ENCODE measurements at regions not wholly inside any gene's neighbourhood (a gene's known extent, or its start where the extent isn't known, plus 50 kb on each side); places are given as distances from the start of the nearest gene placed in this dataset.

GRCh38 chr20:39395478-39396291 lies 433.5 kb downstream of the DHX35 start:
- DNase-seq (ENCODE audit: low read depth in 1 of 2, low spot score in 2 of 2) = no peak
- no peaks in the 10 kb centered on the region for H3K4me1 ChIP-seq (replicated peaks)

GRCh38 chr20:39394461-39394860 lies 432.3 kb downstream of the DHX35 start:
- H3K9me3 ChIP-seq (replicated peaks) = no peaks in the 10 kb centered on the region
- no peak overlapping the region for H3K4me3 ChIP-seq
- no peaks in the 10 kb centered on the region for H3K36me3 ChIP-seq
- no peak overlapping the region for H3K27ac ChIP-seq
- no peaks in the 10 kb centered on the region for H3K27me3 ChIP-seq (replicated peaks)
- H3K4me1 ChIP-seq (replicated peaks) = no peaks in the 10 kb centered on the region
- DNase-seq (ENCODE audit: low read depth in 1 of 2, low spot score in 2 of 2) = no peak

More at GRCh38 chr20:39395478-39396291, 433.5 kb downstream of the DHX35 start:
- H3K36me3 ChIP-seq = no peaks in the 10 kb centered on the region
- no peaks in the 10 kb centered on the region for H3K27me3 ChIP-seq (replicated peaks)
- H3K27ac ChIP-seq = no peak overlapping the region
- no peak overlapping the region for H3K4me3 ChIP-seq
- H3K9me3 ChIP-seq (replicated peaks) = no peaks in the 10 kb centered on the region

GRCh38 chr20:39390186-39390585 lies 428.0 kb downstream of the DHX35 start:
- Histone ChIP-seq H3K9me3 (replicated peaks) (no peaks in the 10 kb centered on the region), H3K36me3 (no peaks in the 10 kb centered on the region), H3K27me3 (replicated peaks) (no peaks in the 10 kb centered on the region), H3K4me3 (no peak overlapping the region), H3K4me1 (replicated peaks) (no peaks in the 10 kb centered on the region), H3K27ac (no peak overlapping the region)
- DNase-seq (ENCODE audit: low read depth in 1 of 2, low spot score in 2 of 2) = no peak

GRCh38 chr20:39381595-39381994 lies 419.5 kb downstream of the DHX35 start:
- DNase-seq (ENCODE audit: low read depth in 1 of 2, low spot score in 2 of 2) = no peak
- no peak overlapping the region for H3K27ac ChIP-seq
- no peak overlapping the region for H3K4me3 ChIP-seq
- no peaks in the 10 kb centered on the region for H3K36me3 ChIP-seq
- no peaks in the 10 kb centered on the region for H3K9me3 ChIP-seq (replicated peaks)
- H3K27me3 ChIP-seq (replicated peaks) = no peaks in the 10 kb centered on the region
- H3K4me1 ChIP-seq (replicated peaks) = no peaks in the 10 kb centered on the region

GRCh38 chr20:39378776-39379175 lies 416.6 kb downstream of the DHX35 start:
- DNase-seq (ENCODE audit: low read depth in 1 of 2, low spot score in 2 of 2) = no peak
- Histone ChIP-seq H3K4me1 (replicated peaks) (no peaks in the 10 kb centered on the region), H3K4me3 (no peak overlapping the region), H3K27ac (no peak overlapping the region), H3K9me3 (replicated peaks) (no peaks in the 10 kb centered on the region), H3K27me3 (replicated peaks) (no peaks in the 10 kb centered on the region), H3K36me3 (no peaks in the 10 kb centered on the region)

- no peaks in the 10 kb centered on the region for H3K36me3 ChIP-seq
- H3K27me3 ChIP-seq (replicated peaks) = no peaks in the 10 kb centered on the region
- no peaks in the 10 kb centered on the region for H3K9me3 ChIP-seq (replicated peaks)
- no peak overlapping the region for H3K27ac ChIP-seq
- H3K4me3 ChIP-seq = no peak overlapping the region
- H3K4me1 ChIP-seq (replicated peaks) = no peaks in the 10 kb centered on the region
- no peak for DNase-seq (ENCODE audit: low read depth in 1 of 2, low spot score in 2 of 2)
Measured at GRCh38 chr20:39376788-39377187, 414.6 kb downstream of the DHX35 start.

- H3K27ac ChIP-seq = no peak overlapping the region
- no peaks in the 10 kb centered on the region for H3K27me3 ChIP-seq (replicated peaks)
- H3K4me3 ChIP-seq = no peak overlapping the region
- DNase-seq (ENCODE audit: low read depth in 1 of 2, low spot score in 2 of 2) = no peak
- H3K9me3 ChIP-seq (replicated peaks) = no peaks in the 10 kb centered on the region; the same call in 1 of the 2 replicates
- H3K4me1 ChIP-seq (replicated peaks) = no peaks in the 10 kb centered on the region
- H3K36me3 ChIP-seq = no peaks in the 10 kb centered on the region
Measured at GRCh38 chr20:39364320-39364719, 402.2 kb downstream of the DHX35 start.

GRCh38 chr20:39359981-39360620 lies 398.0 kb downstream of the DHX35 start:
- no peak for DNase-seq (ENCODE audit: low read depth in 1 of 2, low spot score in 2 of 2)
- H3K36me3 ChIP-seq = no peaks in the 10 kb centered on the region
- H3K9me3 ChIP-seq (replicated peaks) = no peaks in the 10 kb centered on the region; the same call in 1 of the 2 replicates
- H3K4me1 ChIP-seq (replicated peaks) = no peaks in the 10 kb centered on the region
- no peak overlapping the region for H3K27ac ChIP-seq
- no peaks in the 10 kb centered on the region for H3K27me3 ChIP-seq (replicated peaks)
- no peak overlapping the region for H3K4me3 ChIP-seq

GRCh38 chr20:39358052-39358451 lies 395.9 kb downstream of the DHX35 start:
- H3K27me3 ChIP-seq (replicated peaks) = no peaks in the 10 kb centered on the region
- no peak for DNase-seq (ENCODE audit: low read depth in 1 of 2, low spot score in 2 of 2)
- H3K36me3 ChIP-seq = no peaks in the 10 kb centered on the region

GRCh38 chr20:39356908-39357307 lies 394.8 kb downstream of the DHX35 start:
- Histone ChIP-seq H3K9me3 (replicated peaks) (no peaks in the 10 kb centered on the region; the same call in 1 of the 2 replicates), H3K27ac (no peak overlapping the region), H3K36me3 (no peaks in the 10 kb centered on the region), H3K27me3 (replicated peaks) (no peaks in the 10 kb centered on the region), H3K4me1 (replicated peaks) (no peaks in the 10 kb centered on the region), H3K4me3 (no peak overlapping the region)
- no peak for DNase-seq (ENCODE audit: low read depth in 1 of 2, low spot score in 2 of 2)

More at GRCh38 chr20:39358052-39358451, 395.9 kb downstream of the DHX35 start:
- H3K4me1 ChIP-seq (replicated peaks) = no peaks in the 10 kb centered on the region
- no peaks in the 10 kb centered on the region; the same call in 1 of the 2 replicates for H3K9me3 ChIP-seq (replicated peaks)
- no peak overlapping the region for H3K27ac ChIP-seq
- H3K4me3 ChIP-seq = no peak overlapping the region

- Histone ChIP-seq H3K36me3 (no peaks in the 10 kb centered on the region), H3K27ac (no peak overlapping the region), H3K9me3 (replicated peaks) (no peaks in the 10 kb centered on the region), H3K27me3 (replicated peaks) (no peaks in the 10 kb centered on the region), H3K4me3 (no peak overlapping the region), H3K4me1 (replicated peaks) (no peaks in the 10 kb centered on the region)
- no peak for DNase-seq (ENCODE audit: low read depth in 1 of 2, low spot score in 2 of 2)
Measured at GRCh38 chr20:39349240-39349639, 387.1 kb downstream of the DHX35 start.

GRCh38 chr20:39347626-39348025 lies 385.5 kb downstream of the DHX35 start:
- no peak overlapping the region for H3K27ac ChIP-seq
- no peaks in the 10 kb centered on the region for H3K36me3 ChIP-seq
- H3K9me3 ChIP-seq (replicated peaks) = no peaks in the 10 kb centered on the region
- no peaks in the 10 kb centered on the region for H3K4me1 ChIP-seq (replicated peaks)
- H3K4me3 ChIP-seq = no peak overlapping the region
- H3K27me3 ChIP-seq (replicated peaks) = no peaks in the 10 kb centered on the region
- no peak for DNase-seq (ENCODE audit: low read depth in 1 of 2, low spot score in 2 of 2)

GRCh38 chr20:39342463-39342862 lies 380.3 kb downstream of the DHX35 start:
- H3K27ac ChIP-seq = no peak overlapping the region
- H3K9me3 ChIP-seq (replicated peaks) = no peaks in the 10 kb centered on the region
- H3K27me3 ChIP-seq (replicated peaks) = no peaks in the 10 kb centered on the region
- DNase-seq (ENCODE audit: low read depth in 1 of 2, low spot score in 2 of 2) = no peak
- H3K36me3 ChIP-seq = no peaks in the 10 kb centered on the region
- no peak overlapping the region for H3K4me3 ChIP-seq
- no peaks in the 10 kb centered on the region for H3K4me1 ChIP-seq (replicated peaks)
